Cardiac fibroblast (primary cell): ENCODE measurements at regions not wholly inside any gene's neighbourhood (a gene's known extent, or its start where the extent isn't known, plus 50 kb on each side); places are given as distances from the start of the nearest gene placed in this dataset.

Source experiments
- DNase-seq, 2 donors: peaks; one replicate each; pipeline versions ENCODE4 v3.0.0 to v3.0.0-alpha.2; 2010; ENCODE audit warnings: low read depth in 2 of 2
- H3K4me3 ChIP-seq, 2 donors: replicated peaks in 1 of 2; 1 replicate in 1 of 2; 2 replicates in 1 of 2; pipeline ENCODE4 v1.5.1; 2011; ENCODE audit warnings: low read depth in 2 of 2, low read length in 2 of 2, mild to moderate bottlenecking in 2 of 2, moderate library complexity in 1 of 2
- CTCF ChIP-seq: IDR thresholded peaks from one replicate; pipeline ENCODE4 v1.5.1; 2011; ENCODE audit warnings: low read depth, mild to moderate bottlenecking, low read length, inconsistent platforms

- TF ChIP-seq CTCF = no peak
- no peak for DNase-seq
- H3K4me3 ChIP-seq = no peak overlapping the region
Measured at GRCh38 chr11:45385423-45385822, 99.3 kb upstream of the SYT13 start.

- no peak for DNase-seq
- TF ChIP-seq CTCF = no peak
- H3K4me3 ChIP-seq = no peak overlapping the region
Measured at GRCh38 chr11:45384711-45385241, 98.6 kb upstream of the SYT13 start.

GRCh38 chr11:45384016-45384415, 97.9 kb upstream of the SYT13 start:
- TF ChIP-seq CTCF = no peak
- DNase-seq = no peak
- H3K4me3 ChIP-seq = no peak overlapping the region

- no peak for TF ChIP-seq CTCF
- no peak overlapping the region for H3K4me3 ChIP-seq
- peak; percentile 45 to 61 for DNase-seq
Measured at GRCh38 chr11:45383224-45383623, 97.1 kb upstream of the SYT13 start.

- no peak for TF ChIP-seq CTCF
- no peak overlapping the region for H3K4me3 ChIP-seq
- DNase-seq = no peak
Measured at GRCh38 chr11:45382133-45382878, 96.2 kb upstream of the SYT13 start.

- DNase-seq = no peak
Measured at GRCh38 chr11:45379162-45379863, 93.2 kb upstream of the SYT13 start.

More at GRCh38 chr11:45379162-45379863, 93.2 kb upstream of the SYT13 start:
- no peak for TF ChIP-seq CTCF
- H3K4me3 ChIP-seq = no peak overlapping the region
